ENCODE measurements at regions not wholly inside any gene's neighbourhood (a gene's known extent, or its start where the extent isn't known, plus 50 kb on each side); places are given as distances from the start of the nearest gene placed in this dataset.

- no peak for TF ChIP-seq CTCF (IDR thresholded peaks at IDR 0.05)
- ATAC-seq (no peak), DNase-seq (no peak)
- 70 to 80% methylated on average over 9 of the region's 9 CpGs for WGBS, 2 donors
- H3K4me1 ChIP-seq, result peaks cover 0 to 8% (median 0%) of the 10 kb centered on the region in 9 donors
- no peak overlapping the region for H3K4me3 ChIP-seq
- no peak overlapping the region for H3K27ac ChIP-seq
- no peaks in the 10 kb centered on the region for H3K36me3 ChIP-seq
- intact Hi-C loops (cut with DNase I), result no loop called here
- peaks cover 0 to 25% (median 0%) of the 10 kb centered on the region in 7 donors for H3K27me3 ChIP-seq
- H3K9me3 ChIP-seq, result peaks cover 0 to 8% (median 0%) of the 10 kb centered on the region in 11 donors
Measured at GRCh38 chr14:88995437-88996198, 171.2 kb downstream of the TTC8 start.

GRCh38 chr14:88998027-88998426 is 173.6 kb downstream of the TTC8 start:
- no peaks in the 10 kb centered on the region for H3K36me3 ChIP-seq
- H3K27ac ChIP-seq, result no peak overlapping the region
- H3K27me3 ChIP-seq, result peaks cover 0 to 7% (median 0%) of the 10 kb centered on the region in 7 donors
- DNase-seq, result no peak
- no peak for TF ChIP-seq CTCF (IDR thresholded peaks at IDR 0.05)
- H3K4me1 ChIP-seq, result peaks cover 0 to 9% (median 0%) of the 10 kb centered on the region in 9 donors
- peaks cover 0 to under 1% (median 0%) of the 10 kb centered on the region in 11 donors for H3K9me3 ChIP-seq
- WGBS, 2 donors, result 82 to 89% methylated on average over 1 of the region's 1 CpG
- ATAC-seq, result no peak
- no peak overlapping the region for H3K4me3 ChIP-seq
- intact Hi-C loops (cut with DNase I), result no loop called here

- TF ChIP-seq CTCF (IDR thresholded peaks at IDR 0.05), result no peak
- intact Hi-C loops (cut with DNase I), result no loop called here
- Histone ChIP-seq H3K27ac (no peak overlapping the region), H3K9me3 (no peaks in the 10 kb centered on the region), H3K4me3 (no peak overlapping the region), H3K4me1 (peaks cover 0 to 12% (median 0%) of the 10 kb centered on the region in 9 donors), H3K36me3 (no peaks in the 10 kb centered on the region), H3K27me3 (peaks cover 0 to 4% (median 0%) of the 10 kb centered on the region in 7 donors)
- WGBS, 2 donors, result 83 to 86% methylated on average over 5 of the region's 5 CpGs
- ATAC-seq (no peak), DNase-seq (no peak)
Measured at GRCh38 chr14:88999137-88999536, 174.7 kb downstream of the TTC8 start.

GRCh38 chr14:89000007-89000942 is 175.8 kb downstream of the TTC8 start:
- H3K27ac ChIP-seq, result peak overlapping the region in 1 of 10 donors; percentile 16
- WGBS, 2 donors, result 72 to 75% methylated on average over 9 of the region's 9 CpGs
- intact Hi-C loops (cut with DNase I), result loop anchor here in 1 of 10 donors (10.0 kb wide), 1 partner anchor 335 kb away; no protein-coding TSS in a partner anchor

More at GRCh38 chr14:89000007-89000942, 175.8 kb downstream of the TTC8 start:
- no peak overlapping the region for H3K4me3 ChIP-seq
- ATAC-seq (peak in 3 of 8 donors; percentile 24 to 96 (median 70)), DNase-seq (peak in 1 of 2 donors; percentile 14)
- peaks cover 0 to 4% (median 0%) of the 10 kb centered on the region in 11 donors for H3K9me3 ChIP-seq
- H3K27me3 ChIP-seq, result peaks cover 0 to 4% (median 0%) of the 10 kb centered on the region in 7 donors
- H3K36me3 ChIP-seq, result no peaks in the 10 kb centered on the region
- peaks cover 0 to 12% (median 0%) of the 10 kb centered on the region in 9 donors for H3K4me1 ChIP-seq
- TF ChIP-seq CTCF (IDR thresholded peaks at IDR 0.05), result no peak

Measured in heart right ventricle (tissue), 16 donors.